Transverse colon (tissue), 3 donors: ENCODE measurements at regions not wholly inside any gene's neighbourhood (a gene's known extent, or its start where the extent isn't known, plus 50 kb on each side); places are given as distances from the start of the nearest gene placed in this dataset.

ENCODE experiments used
- EP300 ChIP-seq: sonication (generic); formaldehyde crosslinking; IDR thresholded peaks from one replicate; pipeline ENCODE4 v1.6.1; 2017; ENCODE audit warnings: antibody characterized with exemption, low read depth
- POLR2A ChIP-seq: fragments of 450-650 bp; IDR thresholded peaks from one replicate; pipeline ENCODE4 v1.6.1; 2016; ENCODE audit warnings: antibody characterized with exemption, mild to moderate bottlenecking, moderate library complexity
- TF ChIP-seq, protein P1 (sequence below), 5 experiments: fragments of 200-600 bp in 3 of 5; fragments of 450-650 bp in 2 of 5; sonication (generic) in 3 of 5; IDR thresholded peaks; 1 replicate in 2 of 5; 2 replicates in 3 of 5; pipeline ENCODE4 v1.5.1; 2016 to 2017; ENCODE audit warnings: antibody characterized with exemption in 5 of 5, inconsistent platforms in 3 of 5, mild to moderate bottlenecking in 2 of 5, moderate library complexity in 1 of 5

- TF ChIP-seq, protein P1, sequence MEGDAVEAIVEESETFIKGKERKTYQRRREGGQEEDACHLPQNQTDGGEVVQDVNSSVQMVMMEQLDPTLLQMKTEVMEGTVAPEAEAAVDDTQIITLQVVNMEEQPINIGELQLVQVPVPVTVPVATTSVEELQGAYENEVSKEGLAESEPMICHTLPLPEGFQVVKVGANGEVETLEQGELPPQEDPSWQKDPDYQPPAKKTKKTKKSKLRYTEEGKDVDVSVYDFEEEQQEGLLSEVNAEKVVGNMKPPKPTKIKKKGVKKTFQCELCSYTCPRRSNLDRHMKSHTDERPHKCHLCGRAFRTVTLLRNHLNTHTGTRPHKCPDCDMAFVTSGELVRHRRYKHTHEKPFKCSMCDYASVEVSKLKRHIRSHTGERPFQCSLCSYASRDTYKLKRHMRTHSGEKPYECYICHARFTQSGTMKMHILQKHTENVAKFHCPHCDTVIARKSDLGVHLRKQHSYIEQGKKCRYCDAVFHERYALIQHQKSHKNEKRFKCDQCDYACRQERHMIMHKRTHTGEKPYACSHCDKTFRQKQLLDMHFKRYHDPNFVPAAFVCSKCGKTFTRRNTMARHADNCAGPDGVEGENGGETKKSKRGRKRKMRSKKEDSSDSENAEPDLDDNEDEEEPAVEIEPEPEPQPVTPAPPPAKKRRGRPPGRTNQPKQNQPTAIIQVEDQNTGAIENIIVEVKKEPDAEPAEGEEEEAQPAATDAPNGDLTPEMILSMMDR (IDR thresholded peaks at IDR 0.05), result no peak
- TF ChIP-seq EP300 (no peak), POLR2A (no peak)
Observed at GRCh38 chr5:106640511-106640910, 1030.2 kb downstream of the EFNA5 start.
